SJCRH30 (cell line): ENCODE measurements at regions not wholly inside any gene's neighbourhood (a gene's known extent, or its start where the extent isn't known, plus 50 kb on each side); places are given as distances from the start of the nearest gene placed in this dataset.

Experiments used
- DNase-seq, 2 experiments: peaks; one replicate each; pipeline ENCODE4 v3.0.0-alpha.2; 2015 to 2020
- H3K27ac ChIP-seq: fragments of 250-450 bp; sonication (Bioruptor Pico); 2 replicates; pipeline ENCODE4 v1.5.1; 2020; ENCODE audit warnings: mild to moderate bottlenecking, moderate library complexity
- H3K27me3 ChIP-seq: fragments of 250-450 bp; sonication (Bioruptor Pico); 2 replicates; pipeline ENCODE4 v1.5.1; 2020; ENCODE audit warnings: mild to moderate bottlenecking, moderate library complexity
- H3K36me3 ChIP-seq: fragments of 250-450 bp; sonication (Bioruptor Pico); 2 replicates; pipeline ENCODE4 v1.5.1; 2020; ENCODE audit warnings: mild to moderate bottlenecking, moderate library complexity
- H3K4me1 ChIP-seq: fragments of 250-450 bp; sonication (Bioruptor Pico); 2 replicates; pipeline ENCODE4 v1.5.1; 2020; ENCODE audit warnings: mild to moderate bottlenecking, moderate library complexity
- H3K4me3 ChIP-seq: fragments of 250-450 bp; sonication (Bioruptor Pico); 2 replicates; pipeline ENCODE4 v1.5.1; 2020; ENCODE audit warnings: mild to moderate bottlenecking, moderate library complexity
- H3K9me3 ChIP-seq: fragments of 250-450 bp; sonication (Bioruptor Pico); replicated peaks from 2 replicates; pipeline ENCODE4 v1.5.1; 2020; ENCODE audit warnings: mild to moderate bottlenecking, moderate library complexity

DNA sequence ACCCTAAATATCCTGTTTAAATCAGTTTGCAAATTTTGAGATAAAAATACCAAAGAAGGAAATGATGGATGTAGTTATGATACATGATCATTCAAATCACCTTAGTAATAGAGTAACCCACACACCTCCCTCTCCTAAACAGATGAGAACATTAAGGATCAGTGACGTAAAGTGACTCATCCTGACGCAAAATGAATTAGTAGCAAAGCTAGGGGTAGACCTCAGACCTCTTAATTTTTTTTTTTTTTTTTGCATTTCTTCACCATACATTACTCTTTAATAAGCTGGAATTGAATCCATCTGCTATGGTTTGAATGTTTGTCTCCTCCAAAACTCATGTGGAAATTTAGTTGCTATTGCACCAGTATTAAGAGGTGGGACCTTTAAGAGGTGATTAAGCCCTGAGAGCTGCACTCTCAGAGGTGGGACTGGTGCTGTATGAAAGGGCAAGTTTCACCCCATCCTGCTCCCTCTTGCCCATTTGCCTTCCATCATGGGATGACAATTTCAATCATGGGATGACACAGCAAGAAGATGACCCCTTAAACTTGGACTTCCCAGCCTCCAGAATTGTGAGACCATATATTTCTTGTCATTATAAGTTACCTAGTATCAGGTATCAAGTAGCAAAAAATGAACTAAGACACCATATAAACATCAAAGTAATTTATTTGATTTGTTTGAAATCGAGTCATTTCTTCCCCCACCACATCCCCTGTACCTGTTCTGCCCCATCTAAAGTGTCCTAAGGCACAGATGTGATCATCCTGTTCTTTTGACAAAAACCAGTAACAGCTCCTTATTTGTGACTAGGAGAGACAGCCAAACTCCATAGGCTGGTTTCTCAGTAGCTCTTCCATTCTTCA, 114.6 kb upstream of the DUSP10 start:
- Histone ChIP-seq H3K4me1 (no peaks in the 10 kb centered on the region), H3K4me3 (no peak overlapping the region), H3K9me3 (no peaks in the 10 kb centered on the region), H3K27me3 (no peaks in the 10 kb centered on the region), H3K27ac (no peak overlapping the region), H3K36me3 (no peaks in the 10 kb centered on the region)
- no peak for DNase-seq

GRCh38 chr1:221855156-221855555, 113.3 kb upstream of the DUSP10 start:
- Histone ChIP-seq H3K27me3 (no peaks in the 10 kb centered on the region), H3K36me3 (no peaks in the 10 kb centered on the region), H3K4me3 (no peak overlapping the region), H3K9me3 (no peaks in the 10 kb centered on the region), H3K27ac (no peak overlapping the region), H3K4me1 (no peaks in the 10 kb centered on the region)
- no peak for DNase-seq

- no peak overlapping the region for H3K27ac ChIP-seq
- no peaks in the 10 kb centered on the region for H3K36me3 ChIP-seq
- no peak for DNase-seq
- H3K27me3 ChIP-seq = no peaks in the 10 kb centered on the region
- H3K4me1 ChIP-seq = no peaks in the 10 kb centered on the region
- H3K4me3 ChIP-seq = no peak overlapping the region
- H3K9me3 ChIP-seq = no peaks in the 10 kb centered on the region
Observed at GRCh38 chr1:221851336-221851735, 109.4 kb upstream of the DUSP10 start.

GRCh38 chr1:221850470-221851187, 108.7 kb upstream of the DUSP10 start:
- Histone ChIP-seq H3K4me1 (no peaks in the 10 kb centered on the region), H3K36me3 (no peaks in the 10 kb centered on the region), H3K27ac (no peak overlapping the region), H3K4me3 (no peak overlapping the region), H3K27me3 (no peaks in the 10 kb centered on the region), H3K9me3 (no peaks in the 10 kb centered on the region)
- DNase-seq = no peak

DNA sequence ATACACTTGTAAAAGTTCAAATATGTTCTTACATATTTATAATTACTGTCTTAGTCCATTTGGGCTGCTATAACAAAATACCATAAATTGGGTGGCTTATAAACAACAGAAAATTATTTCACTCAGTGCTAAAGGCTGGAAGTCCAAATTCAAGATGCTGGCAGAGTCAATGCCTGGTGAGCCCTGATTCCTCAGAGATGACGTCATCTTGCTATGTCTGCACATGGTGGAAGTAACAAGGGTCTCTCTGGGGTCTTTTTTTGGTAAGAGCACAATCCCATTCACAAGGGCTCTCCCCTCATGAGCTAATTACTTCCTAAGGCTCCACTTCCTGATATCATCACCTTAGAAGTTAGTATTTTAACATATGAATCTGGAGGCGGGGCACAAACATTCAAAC, 108.0 kb upstream of the DUSP10 start:
- Histone ChIP-seq H3K27me3 (no peaks in the 10 kb centered on the region), H3K36me3 (no peaks in the 10 kb centered on the region), H3K4me3 (no peak overlapping the region), H3K9me3 (no peaks in the 10 kb centered on the region), H3K4me1 (no peaks in the 10 kb centered on the region), H3K27ac (no peak overlapping the region)
- DNase-seq = no peak

GRCh38 chr1:221849110-221849509, 107.2 kb upstream of the DUSP10 start:
- Histone ChIP-seq H3K4me1 (no peaks in the 10 kb centered on the region), H3K27me3 (no peaks in the 10 kb centered on the region), H3K9me3 (no peaks in the 10 kb centered on the region), H3K36me3 (no peaks in the 10 kb centered on the region), H3K4me3 (no peak overlapping the region), H3K27ac (no peak overlapping the region)
- DNase-seq = no peak

- Histone ChIP-seq H3K9me3 (no peaks in the 10 kb centered on the region), H3K27me3 (no peaks in the 10 kb centered on the region), H3K4me3 (no peak overlapping the region), H3K27ac (no peak overlapping the region), H3K4me1 (no peaks in the 10 kb centered on the region), H3K36me3 (no peaks in the 10 kb centered on the region)
- no peak for DNase-seq
Observed at GRCh38 chr1:221847676-221848075, 105.8 kb upstream of the DUSP10 start.

GRCh38 chr1:221845650-221846371, 103.9 kb upstream of the DUSP10 start:
- Histone ChIP-seq H3K9me3 (no peaks in the 10 kb centered on the region), H3K4me1 (peaks cover 9% of the 10 kb centered on the region), H3K27me3 (no peaks in the 10 kb centered on the region), H3K36me3 (no peaks in the 10 kb centered on the region), H3K4me3 (no peak overlapping the region), H3K27ac (no peak overlapping the region)
- DNase-seq = no peak

DNA sequence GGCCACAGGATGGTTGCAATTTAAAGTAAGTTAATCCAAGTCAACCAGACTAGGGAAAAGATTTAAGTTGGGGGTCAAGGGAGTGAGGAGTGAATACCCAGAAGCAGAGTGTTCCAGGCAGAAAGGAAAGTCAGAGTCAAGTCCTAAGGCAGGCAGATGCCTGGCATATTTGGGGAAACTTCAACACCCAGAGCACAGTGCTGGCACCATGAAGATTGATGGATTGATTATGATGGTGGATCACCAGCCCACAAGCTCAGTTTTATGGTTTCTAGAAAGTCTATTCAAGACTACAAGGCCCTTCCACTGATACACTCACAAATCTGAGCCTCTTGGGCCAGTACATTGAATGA, 100.1 kb upstream of the DUSP10 start:
- Histone ChIP-seq H3K36me3 (no peaks in the 10 kb centered on the region), H3K4me3 (no peak overlapping the region), H3K27ac (peak overlapping the region; percentile 47; the same call in 1 of the 2 replicates), H3K9me3 (no peaks in the 10 kb centered on the region), H3K27me3 (no peaks in the 10 kb centered on the region), H3K4me1 (peaks cover 26% of the 10 kb centered on the region)
- DNase-seq = no peak

DNA sequence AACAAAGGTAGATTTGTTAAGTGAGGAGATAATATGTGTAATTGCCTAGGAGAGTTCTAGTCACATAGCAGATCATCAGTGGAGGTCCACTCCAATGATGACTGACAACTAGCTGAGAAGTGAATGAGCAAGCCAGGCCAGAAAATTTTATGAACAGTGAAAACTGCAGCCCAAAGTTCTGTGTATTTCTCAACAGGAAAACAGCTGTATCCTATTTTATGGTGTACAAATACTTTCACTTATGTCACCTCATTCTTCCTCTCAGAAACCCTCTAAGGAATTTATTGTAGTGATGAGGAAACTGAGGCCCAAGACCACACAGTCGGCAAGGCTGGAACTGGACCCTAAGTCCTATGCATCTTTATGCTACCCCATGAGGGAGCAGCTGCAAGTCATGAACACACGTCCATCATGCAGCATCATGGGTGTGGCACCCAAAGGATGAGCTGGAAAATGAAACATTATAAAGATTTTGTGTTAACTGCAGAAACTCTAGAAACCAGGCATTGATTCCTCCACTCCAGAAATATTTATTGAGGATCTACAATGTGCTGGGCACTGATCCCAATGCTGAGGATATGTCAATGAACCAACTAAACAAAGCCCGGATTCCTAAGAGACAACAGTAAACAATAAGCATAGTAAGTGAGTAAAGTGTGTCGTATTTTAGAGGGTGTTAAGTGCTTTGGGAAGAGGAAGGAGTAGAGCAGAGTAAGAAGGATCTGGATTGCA, 99.5 kb upstream of the DUSP10 start:
- H3K9me3 ChIP-seq = no peaks in the 10 kb centered on the region
- peak overlapping the region; percentile 47 for H3K27ac ChIP-seq
- H3K4me3 ChIP-seq = no peak overlapping the region
- peaks cover 26% of the 10 kb centered on the region for H3K4me1 ChIP-seq
- H3K27me3 ChIP-seq = no peaks in the 10 kb centered on the region
- H3K36me3 ChIP-seq = no peaks in the 10 kb centered on the region
- DNase-seq = peak; percentile 68 to 69

DNA sequence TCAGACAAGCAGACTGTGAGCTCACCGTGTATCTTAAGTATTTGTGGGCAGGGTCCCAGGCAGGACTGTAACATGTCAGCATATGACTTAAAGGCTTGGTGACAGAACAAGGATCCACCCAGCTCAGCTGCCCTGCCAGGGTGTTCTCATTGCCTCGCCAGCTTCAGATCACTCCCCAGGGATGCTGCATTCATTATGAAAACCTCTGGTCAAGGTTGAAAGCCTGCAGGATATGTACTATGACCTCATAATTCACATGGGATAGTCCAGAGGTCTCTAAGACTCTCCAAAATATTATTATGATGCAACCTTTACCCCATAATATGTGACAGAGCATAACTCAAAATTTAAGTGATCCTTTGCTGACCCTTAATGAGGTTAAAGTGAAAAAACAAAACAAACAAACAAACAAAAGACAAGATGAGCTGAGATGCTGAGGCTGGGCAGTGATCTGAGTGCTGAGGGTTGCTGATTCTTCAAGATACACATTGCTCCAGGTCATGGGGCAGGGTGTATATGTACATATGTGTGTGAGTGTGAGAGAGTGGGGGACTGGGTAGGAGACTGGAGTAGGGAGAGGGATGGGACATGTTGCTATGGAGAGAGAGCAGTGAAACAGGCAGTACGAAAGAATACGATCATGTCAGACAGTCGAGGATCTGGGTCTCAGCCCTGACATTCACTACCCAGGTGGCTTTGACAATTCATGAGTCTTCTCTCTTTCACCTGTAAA, 98.8 kb upstream of the DUSP10 start:
- peaks cover 26% of the 10 kb centered on the region for H3K4me1 ChIP-seq
- peak in 1 of 2 experiments; percentile 17 for DNase-seq
- H3K27me3 ChIP-seq = no peaks in the 10 kb centered on the region
- H3K27ac ChIP-seq = peak overlapping the region; percentile 47
- H3K4me3 ChIP-seq = no peak overlapping the region
- H3K36me3 ChIP-seq = no peaks in the 10 kb centered on the region
- H3K9me3 ChIP-seq = no peaks in the 10 kb centered on the region

DNA sequence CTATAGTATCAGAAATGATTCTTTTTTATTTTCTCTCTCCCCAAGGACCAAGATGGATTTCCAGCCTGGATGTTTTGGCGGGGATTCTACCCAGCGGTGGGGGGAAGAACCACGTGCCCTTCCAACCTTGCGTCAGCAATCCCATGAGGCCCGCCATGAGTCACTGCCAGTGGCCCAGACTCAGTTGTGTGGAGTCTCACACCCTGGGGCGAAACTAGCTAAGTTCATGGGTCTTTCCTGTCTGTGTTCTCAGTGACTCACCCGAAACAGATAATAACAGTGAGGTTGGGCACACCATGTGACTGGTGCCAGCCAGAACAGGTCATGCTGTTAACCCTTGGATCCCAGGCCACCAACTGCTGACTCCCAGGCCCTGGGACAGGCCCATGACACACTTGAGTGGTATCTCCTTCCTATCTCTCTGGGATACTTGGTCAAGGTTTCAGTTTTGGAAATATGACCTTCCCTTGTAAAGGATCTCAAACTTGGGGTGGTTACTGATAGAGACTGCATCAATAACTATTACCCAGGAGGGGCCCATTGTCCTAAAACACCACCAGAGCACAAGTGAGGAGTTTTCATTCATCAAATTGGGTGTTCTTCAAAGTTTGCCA, 98.0 kb upstream of the DUSP10 start:
- Histone ChIP-seq H3K27me3 (no peaks in the 10 kb centered on the region), H3K4me3 (no peak overlapping the region), H3K36me3 (no peaks in the 10 kb centered on the region), H3K9me3 (no peaks in the 10 kb centered on the region), H3K27ac (peak overlapping the region; percentile 47), H3K4me1 (peaks cover 26% of the 10 kb centered on the region)
- DNase-seq = peak; percentile 48 to 65

GRCh38 chr1:221839321-221839720, 97.4 kb upstream of the DUSP10 start:
- Histone ChIP-seq H3K27ac (peak overlapping the region; percentile 47), H3K27me3 (no peaks in the 10 kb centered on the region), H3K4me1 (peaks cover 26% of the 10 kb centered on the region), H3K36me3 (no peaks in the 10 kb centered on the region), H3K9me3 (no peaks in the 10 kb centered on the region), H3K4me3 (no peak overlapping the region)
- no peak for DNase-seq

GRCh38 chr1:221837896-221838295, 96.0 kb upstream of the DUSP10 start:
- H3K9me3 ChIP-seq = no peaks in the 10 kb centered on the region
- DNase-seq = no peak
- no peak overlapping the region for H3K27ac ChIP-seq
- peaks cover 26% of the 10 kb centered on the region for H3K4me1 ChIP-seq
- no peak overlapping the region for H3K4me3 ChIP-seq
- no peaks in the 10 kb centered on the region for H3K27me3 ChIP-seq
- no peaks in the 10 kb centered on the region for H3K36me3 ChIP-seq
